ENCODE measurements at regions not wholly inside any gene's neighbourhood (a gene's known extent, or its start where the extent isn't known, plus 50 kb on each side); places are given as distances from the start of the nearest gene placed in this dataset.

- in situ Hi-C loops (cut with HindIII; ENCODE audit: extremely low pct_ligation_motif_present, low pct_unique_long_range_greater_than_20kb) (no loop called here), intact Hi-C loops (cut with micrococcal nuclease; ENCODE audit: unreplicated experiment) (no loop called here)
- CTCF ChIA-PET (ENCODE audit: low intra/inter-chr PET ratio, low total read pairs) = no interaction called here
- no peak overlapping the region for H3K4me3 ChIP-seq (replicated peaks in 1 of 3; ENCODE audit: insufficient read depth in 1 of 3, low read depth in 2 of 3, low read length in 3 of 3)
- no peaks in the 10 kb centered on the region for H3K36me3 ChIP-seq (replicated peaks in 1 of 2; ENCODE audit: control insufficient read depth in 1 of 2, insufficient read depth in 2 of 2, low read length in 2 of 2)
- H3K9me3 ChIP-seq (ENCODE audit: low read length) = no peaks in the 10 kb centered on the region
- no peak overlapping the region for H3K27ac ChIP-seq (ENCODE audit: extremely low read length, insufficient read depth, low read length)
- H3K9ac ChIP-seq (ENCODE audit: insufficient read depth, low read depth, low read length) = no peak overlapping the region
- BruUV-seq (replicated peaks) = no TSS peak
- H3K4me2 ChIP-seq (ENCODE audit: low read depth, low read length) = no peak overlapping the region; the same call in 1 of the 2 replicates
- peaks cover 2 to 21% of the 10 kb centered on the region in 2 experiments; a peak in 2 of 5 replicates for H3K27me3 ChIP-seq (ENCODE audit: control insufficient read depth in 1 of 2, insufficient read depth in 2 of 2, low read length in 2 of 2)
- no peaks in the 10 kb centered on the region for H4K20me1 ChIP-seq (ENCODE audit: insufficient read depth, low read length)
- no peaks in the 10 kb centered on the region for H3K79me2 ChIP-seq (ENCODE audit: insufficient read depth, low read length)
- WGBS (ENCODE audit: low lambda C conversion rate) = 100% methylated on average over 1 of the region's 5 CpGs
- DNase-seq (ENCODE audit: low spot score) (no peak), ATAC-seq (peak; percentile 59), FAIRE-seq (no peak)
- POLR2A ChIA-PET = no interaction called here
- H2AFZ ChIP-seq (ENCODE audit: low read length) = no peak overlapping the region
- TF ChIP-seq NR2F6 (IDR thresholded peaks at IDR 0.05) = peak; percentile 60; the same call in 1 of the 2 replicates
- TF ChIP-seq NR2F6 (CRISPR knock-in tag; IDR thresholded peaks at IDR 0.05) = 0 out of 2 replicates have a peak, but pooled peaks have one; percentile 20
- TF ChIP-seq ELF3 (CRISPR knock-in tag; IDR thresholded peaks at IDR 0.05) = peak; percentile 37; the same call in 1 of the 2 replicates
- peak; percentile 69 to 84 for TF ChIP-seq MAFK (conservative IDR thresholded peaks at IDR 0.05 in 1 of 2, IDR thresholded peaks at IDR 0.05 in 1 of 2; ENCODE audit: low read length in 2 of 2)
- peak; percentile 69 for TF ChIP-seq MAFF (IDR thresholded peaks at IDR 0.05; ENCODE audit: low read depth, low read length)
- TF ChIP-seq NFE2L2 (IDR thresholded peaks at IDR 0.05; ENCODE audit: low read length) = peak; percentile 83
- TF ChIP-seq GABPB1 (CRISPR knock-in tag; IDR thresholded peaks at IDR 0.05) = peak; percentile 32
- TF ChIP-seq NR2F1 (CRISPR knock-in tag; IDR thresholded peaks at IDR 0.05) = peak; percentile 54 to 57; a peak in 3 of 4 replicates
- TF ChIP-seq CEBPZ (IDR thresholded peaks at IDR 0.05; ENCODE audit: low read length) = no peak
- no peak for TF ChIP-seq GMEB2 (CRISPR knock-in tag; IDR thresholded peaks at IDR 0.05; ENCODE audit: low read depth)
- TF ChIP-seq FOSL2 (CRISPR knock-in tag; IDR thresholded peaks at IDR 0.05) = peak; percentile 44
- no peak for TF ChIP-seq CAMTA2 (CRISPR knock-in tag; IDR thresholded peaks at IDR 0.05; ENCODE audit: borderline replicate concordance)
- peaks cover 9% of the 10 kb centered on the region; the same call in 1 of the 2 replicates for H3K4me1 ChIP-seq (ENCODE audit: insufficient read depth, low read length)
Observed at GRCh38 chr2:71748227-71748626, 294.9 kb downstream of the DYSF start.

All from HepG2 (cell line).